ENCODE measurements at regions not wholly inside any gene's neighbourhood (a gene's known extent, or its start where the extent isn't known, plus 50 kb on each side); places are given as distances from the start of the nearest gene placed in this dataset.

DNA sequence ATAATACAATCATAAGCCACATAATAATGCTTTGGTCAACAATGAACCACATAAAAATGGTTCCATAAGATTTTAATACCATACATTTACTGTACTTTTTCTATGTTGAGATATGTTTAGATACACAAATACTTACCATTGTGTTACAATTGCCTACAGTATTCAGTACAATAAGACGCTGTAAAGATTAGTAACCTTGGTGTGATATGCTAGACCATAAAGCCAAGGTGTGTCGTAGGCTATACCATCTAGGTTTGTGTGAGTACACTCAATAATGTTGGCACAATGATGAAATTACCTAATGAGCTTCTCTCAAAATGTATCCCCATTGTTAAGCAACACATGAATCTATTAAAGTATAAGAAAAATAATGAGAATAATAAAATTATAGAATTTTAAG, 662.3 kb downstream of the SATB2 start:
- no peak overlapping the region for H3K27ac Mint-ChIP-seq
- no peak for DNase-seq
- ChIA-PET CTCF (no interaction called here), POLR2A (no interaction called here)
- intact Hi-C loops (cut with micrococcal nuclease) = no loop called here
- no peak overlapping the region for H3K4me3 Mint-ChIP-seq
- H3K9me3 Mint-ChIP-seq = no peaks in the 10 kb centered on the region
- no peaks in the 10 kb centered on the region for H3K4me1 Mint-ChIP-seq (ENCODE audit: low read depth)
- no peaks in the 10 kb centered on the region for H3K36me3 Mint-ChIP-seq
- no peaks in the 10 kb centered on the region for H3K27me3 Mint-ChIP-seq

GRCh38 chr2:198791623-198792022, 666.1 kb downstream of the SATB2 start:
- Mint-ChIP-seq H3K4me1 (ENCODE audit: low read depth) (no peaks in the 10 kb centered on the region), H3K9me3 (no peaks in the 10 kb centered on the region), H3K4me3 (no peak overlapping the region), H3K36me3 (no peaks in the 10 kb centered on the region), H3K27ac (no peak overlapping the region), H3K27me3 (no peaks in the 10 kb centered on the region)
- POLR2A ChIA-PET = no interaction called here
- CTCF ChIA-PET = no interaction called here
- DNase-seq = no peak
- intact Hi-C loops (cut with micrococcal nuclease) = no loop called here

- Mint-ChIP-seq H3K9me3 (no peaks in the 10 kb centered on the region), H3K27me3 (no peaks in the 10 kb centered on the region), H3K4me3 (no peak overlapping the region), H3K27ac (no peak overlapping the region), H3K36me3 (no peaks in the 10 kb centered on the region), H3K4me1 (ENCODE audit: low read depth) (no peaks in the 10 kb centered on the region)
- intact Hi-C loops (cut with micrococcal nuclease) = no loop called here
- ChIA-PET POLR2A (no interaction called here), CTCF (no interaction called here)
- no peak for DNase-seq
These were observed 669.1 kb downstream of the SATB2 start for GRCh38 chr2:198788676-198789075.

- Mint-ChIP-seq H3K36me3 (no peaks in the 10 kb centered on the region), H3K27ac (no peak overlapping the region), H3K4me1 (ENCODE audit: low read depth) (no peaks in the 10 kb centered on the region), H3K9me3 (no peaks in the 10 kb centered on the region), H3K4me3 (no peak overlapping the region), H3K27me3 (no peaks in the 10 kb centered on the region)
- intact Hi-C loops (cut with micrococcal nuclease) = no loop called here
- ChIA-PET CTCF (no interaction called here), POLR2A (no interaction called here)
- no peak for DNase-seq
These were observed 675.0 kb downstream of the SATB2 start for GRCh38 chr2:198782734-198783133.

DNA sequence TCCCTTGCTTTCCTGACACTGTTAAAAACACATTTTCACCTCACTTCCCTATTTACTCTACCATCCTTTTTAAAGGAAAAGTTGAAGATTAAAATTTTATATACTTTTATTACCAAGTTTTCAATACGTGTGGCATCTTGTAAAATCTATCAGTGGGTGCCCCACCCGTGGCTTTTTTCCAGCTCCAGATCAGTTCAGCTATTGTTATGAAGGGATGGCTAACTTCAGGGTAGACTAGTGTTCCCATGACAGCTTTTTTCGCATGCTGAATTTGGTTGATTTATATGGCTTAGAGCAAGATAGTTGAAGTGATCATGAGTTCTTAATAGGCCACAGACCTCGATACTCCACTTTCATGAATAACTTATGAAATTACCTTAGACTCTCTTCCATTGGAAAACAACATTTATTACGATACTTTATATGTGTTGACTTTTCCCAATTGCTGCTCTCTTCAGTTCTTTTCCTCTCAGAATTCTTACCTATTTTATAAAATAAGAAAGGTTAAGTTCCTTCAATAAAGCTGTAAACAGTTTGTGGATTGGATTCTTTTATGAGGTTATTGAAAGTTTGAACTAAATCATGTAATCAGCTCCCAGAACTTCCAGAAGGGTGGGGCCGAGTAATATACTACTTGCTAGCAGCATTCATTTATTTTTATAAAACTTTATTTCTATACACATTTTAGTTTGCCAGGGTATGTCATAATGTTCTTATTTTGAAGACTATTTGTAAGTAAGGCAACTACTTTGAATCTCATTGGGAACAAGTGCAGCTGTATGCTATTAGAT, 680.9 kb downstream of the SATB2 start:
- H3K27me3 Mint-ChIP-seq = no peaks in the 10 kb centered on the region
- intact Hi-C loops (cut with micrococcal nuclease) = no loop called here
- H3K4me3 Mint-ChIP-seq = no peak overlapping the region
- H3K4me1 Mint-ChIP-seq (ENCODE audit: low read depth) = no peaks in the 10 kb centered on the region
- no peak for DNase-seq
- no peaks in the 10 kb centered on the region for H3K36me3 Mint-ChIP-seq
- ChIA-PET CTCF (no interaction called here), POLR2A (no interaction called here)
- no peaks in the 10 kb centered on the region for H3K9me3 Mint-ChIP-seq
- no peak overlapping the region for H3K27ac Mint-ChIP-seq

DNA sequence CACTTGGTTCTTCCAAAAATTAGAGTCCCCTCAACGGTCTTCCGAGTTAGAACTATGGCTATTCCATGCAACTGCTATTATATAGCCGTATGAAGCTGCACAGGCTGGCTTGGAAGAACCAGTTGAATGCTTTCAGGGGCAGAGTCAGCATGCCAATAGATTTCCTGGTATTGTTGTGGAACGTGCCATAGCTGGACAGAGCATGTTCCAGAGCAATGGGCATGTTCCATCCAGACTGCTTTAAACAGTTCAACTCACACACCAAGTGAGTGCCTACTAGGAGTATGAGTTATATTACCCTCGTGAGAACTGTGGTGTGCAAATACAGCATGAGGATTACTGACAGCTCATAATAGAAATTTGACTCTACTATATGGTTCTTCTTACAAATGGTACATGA, 682.0 kb downstream of the SATB2 start:
- Mint-ChIP-seq H3K27ac (no peak overlapping the region), H3K36me3 (no peaks in the 10 kb centered on the region), H3K9me3 (no peaks in the 10 kb centered on the region), H3K4me1 (ENCODE audit: low read depth) (no peaks in the 10 kb centered on the region), H3K27me3 (no peaks in the 10 kb centered on the region), H3K4me3 (no peak overlapping the region)
- intact Hi-C loops (cut with micrococcal nuclease) = no loop called here
- ChIA-PET CTCF (no interaction called here), POLR2A (no interaction called here)
- DNase-seq = no peak

DNA sequence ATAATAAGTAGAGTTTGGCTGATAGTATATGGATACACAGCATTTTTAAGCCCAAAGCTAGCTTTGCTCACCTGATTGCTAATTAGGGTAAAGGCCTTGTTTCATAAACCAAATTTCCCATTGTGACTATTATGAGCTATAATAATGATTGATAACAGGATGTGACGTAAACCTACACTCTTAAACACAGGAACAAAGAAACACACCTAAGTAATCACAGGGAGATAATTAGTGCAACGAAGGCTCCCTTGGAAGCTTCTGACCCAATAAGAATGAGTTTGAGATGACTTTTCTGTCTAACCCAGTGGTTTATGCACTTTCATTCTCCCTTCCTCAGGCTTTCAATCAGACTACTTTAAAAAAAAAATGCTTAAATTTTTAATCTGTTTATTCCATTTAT, 683.2 kb downstream of the SATB2 start:
- no peak overlapping the region for H3K4me3 Mint-ChIP-seq
- no peak overlapping the region for H3K27ac Mint-ChIP-seq
- ChIA-PET CTCF (no interaction called here), POLR2A (no interaction called here)
- intact Hi-C loops (cut with micrococcal nuclease) = no loop called here
- no peaks in the 10 kb centered on the region for H3K9me3 Mint-ChIP-seq
- no peaks in the 10 kb centered on the region for H3K27me3 Mint-ChIP-seq
- H3K4me1 Mint-ChIP-seq (ENCODE audit: low read depth) = no peaks in the 10 kb centered on the region
- no peak for DNase-seq
- H3K36me3 Mint-ChIP-seq = no peaks in the 10 kb centered on the region

DNA sequence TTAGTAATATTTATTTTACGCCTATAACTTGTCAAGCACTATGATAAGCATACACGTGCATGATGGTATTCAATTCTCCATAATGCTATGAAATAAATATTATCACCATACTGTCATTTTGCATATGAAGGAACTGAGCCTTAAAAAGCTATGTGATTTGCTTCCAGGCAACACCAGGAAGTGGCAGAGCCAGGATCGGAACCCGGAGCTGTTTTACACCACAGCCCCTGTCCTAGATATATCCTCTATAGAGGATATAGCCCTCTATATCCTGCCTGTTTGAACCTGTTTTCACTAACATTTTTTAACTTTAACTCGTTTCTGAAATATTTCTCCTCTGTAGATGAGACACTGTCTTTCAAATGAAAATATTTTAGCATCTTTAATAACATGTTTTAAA, 690.0 kb downstream of the SATB2 start:
- H3K4me1 Mint-ChIP-seq (ENCODE audit: low read depth) = no peaks in the 10 kb centered on the region
- ChIA-PET CTCF (interaction anchor here (0.8 kb wide), 1 partner anchor 455 kb away, joined by 3 read pairs; no protein-coding TSS in a partner anchor), POLR2A (no interaction called here)
- H3K27ac Mint-ChIP-seq = no peak overlapping the region
- intact Hi-C loops (cut with micrococcal nuclease) = no loop called here
- no peak for DNase-seq
- H3K36me3 Mint-ChIP-seq = no peaks in the 10 kb centered on the region
- no peaks in the 10 kb centered on the region for H3K9me3 Mint-ChIP-seq
- H3K27me3 Mint-ChIP-seq = no peaks in the 10 kb centered on the region
- no peak overlapping the region for H3K4me3 Mint-ChIP-seq

DNA sequence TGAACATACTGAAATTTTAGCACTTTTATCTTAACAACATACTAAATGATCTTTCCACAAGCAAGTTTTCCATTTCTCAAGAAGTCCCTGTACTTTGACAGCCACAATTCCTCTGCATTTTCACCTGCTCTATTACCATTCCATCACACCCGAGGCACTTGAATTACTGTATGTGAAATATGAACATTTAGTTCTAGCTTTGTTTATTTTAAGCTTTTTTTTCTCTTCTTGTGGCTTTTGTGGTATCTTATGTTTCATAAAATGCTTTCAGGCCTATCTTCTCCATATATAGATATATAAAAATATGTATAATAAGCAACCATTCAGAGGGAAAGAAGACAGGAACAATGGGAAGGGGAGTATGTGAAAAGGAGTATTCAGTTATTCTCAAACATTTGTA, 693.9 kb downstream of the SATB2 start:
- intact Hi-C loops (cut with micrococcal nuclease) = no loop called here
- ChIA-PET POLR2A (no interaction called here), CTCF (no interaction called here)
- DNase-seq = no peak
- Mint-ChIP-seq H3K4me3 (no peak overlapping the region), H3K27ac (no peak overlapping the region), H3K36me3 (no peaks in the 10 kb centered on the region), H3K27me3 (no peaks in the 10 kb centered on the region), H3K4me1 (ENCODE audit: low read depth) (no peaks in the 10 kb centered on the region), H3K9me3 (no peaks in the 10 kb centered on the region)

- Mint-ChIP-seq H3K4me3 (no peak overlapping the region), H3K27ac (no peak overlapping the region), H3K4me1 (ENCODE audit: low read depth) (no peaks in the 10 kb centered on the region), H3K36me3 (no peaks in the 10 kb centered on the region), H3K9me3 (no peaks in the 10 kb centered on the region), H3K27me3 (no peaks in the 10 kb centered on the region)
- POLR2A ChIA-PET = no interaction called here
- DNase-seq = no peak
- intact Hi-C loops (cut with micrococcal nuclease) = no loop called here
- CTCF ChIA-PET = no interaction called here
These were observed 695.3 kb downstream of the SATB2 start for GRCh38 chr2:198762441-198762840.

DNA sequence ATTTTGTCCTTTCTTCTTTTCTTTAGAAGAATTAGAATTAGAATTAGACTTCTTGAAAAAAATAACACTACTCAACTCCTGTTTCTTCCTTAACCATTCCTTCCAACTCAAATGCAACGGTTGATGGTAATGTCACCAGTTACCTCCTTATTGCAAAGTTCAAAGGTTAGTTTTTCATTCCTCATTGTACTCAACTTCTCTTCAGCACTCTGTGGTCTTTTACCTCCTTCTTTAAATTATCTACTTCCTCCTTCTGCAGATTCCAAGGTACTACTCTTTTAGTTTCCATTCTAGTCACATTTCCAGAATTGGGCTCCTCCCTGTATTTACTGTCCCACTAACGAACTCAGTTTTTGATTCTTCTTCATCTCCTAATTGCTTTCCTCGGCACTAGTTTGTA, 700.7 kb downstream of the SATB2 start:
- H3K9me3 Mint-ChIP-seq = no peaks in the 10 kb centered on the region
- CTCF ChIA-PET = no interaction called here

DNA sequence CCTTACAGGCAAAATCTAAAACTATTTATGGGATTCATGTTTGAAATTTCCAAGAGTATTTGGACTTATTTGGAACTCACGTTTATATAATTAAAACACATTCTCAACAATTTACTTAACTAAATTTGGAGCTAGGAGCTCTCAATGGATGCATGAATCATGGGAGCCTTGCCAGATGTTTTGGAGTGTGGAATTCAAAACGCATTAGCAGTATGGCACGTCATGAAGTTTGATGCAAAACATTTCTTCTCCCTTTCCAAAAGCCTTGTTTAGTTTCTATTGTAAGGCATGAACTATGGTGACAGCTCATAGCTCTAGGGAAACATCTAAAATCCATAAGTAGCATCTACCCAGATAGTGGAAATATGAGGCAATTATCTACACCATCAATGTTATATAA, 701.6 kb downstream of the SATB2 start:
- Mint-ChIP-seq H3K9me3 (no peaks in the 10 kb centered on the region), H3K4me1 (ENCODE audit: low read depth) (no peaks in the 10 kb centered on the region), H3K27ac (no peak overlapping the region), H3K4me3 (no peak overlapping the region), H3K27me3 (no peaks in the 10 kb centered on the region), H3K36me3 (no peaks in the 10 kb centered on the region)
- intact Hi-C loops (cut with micrococcal nuclease) = no loop called here
- ChIA-PET CTCF (no interaction called here), POLR2A (no interaction called here)
- DNase-seq = no peak

More for the DNA sequence above, 700.7 kb downstream of the SATB2 start:
- H3K36me3 Mint-ChIP-seq = no peaks in the 10 kb centered on the region
- intact Hi-C loops (cut with micrococcal nuclease) = no loop called here
- no peak for DNase-seq
- no peaks in the 10 kb centered on the region for H3K27me3 Mint-ChIP-seq
- POLR2A ChIA-PET = no interaction called here
- no peak overlapping the region for H3K27ac Mint-ChIP-seq
- no peaks in the 10 kb centered on the region for H3K4me1 Mint-ChIP-seq (ENCODE audit: low read depth)
- no peak overlapping the region for H3K4me3 Mint-ChIP-seq

GRCh38 chr2:198753101-198753500, 704.6 kb downstream of the SATB2 start:
- no peaks in the 10 kb centered on the region for H3K27me3 Mint-ChIP-seq
- no peak overlapping the region for H3K27ac Mint-ChIP-seq
- no peaks in the 10 kb centered on the region for H3K4me1 Mint-ChIP-seq (ENCODE audit: low read depth)
- no peaks in the 10 kb centered on the region for H3K9me3 Mint-ChIP-seq
- H3K4me3 Mint-ChIP-seq = no peak overlapping the region
- no peak for DNase-seq
- POLR2A ChIA-PET = no interaction called here
- intact Hi-C loops (cut with micrococcal nuclease) = no loop called here
- CTCF ChIA-PET = no interaction called here
- H3K36me3 Mint-ChIP-seq = no peaks in the 10 kb centered on the region
